ENCODE measurements at regions not wholly inside any gene's neighbourhood (a gene's known extent, or its start where the extent isn't known, plus 50 kb on each side); places are given as distances from the start of the nearest gene placed in this dataset.

- Histone ChIP-seq H3K27me3 (peaks cover 0 to 17% (median 0%) of the 10 kb centered on the region in 4 donors), H3K4me3 (no peak overlapping the region), H3K4me1 (no peaks in the 10 kb centered on the region), H3K27ac (replicated peaks in 1 of 4) (no peak overlapping the region), H3K9me3 (no peaks in the 10 kb centered on the region), H3K36me3 (no peaks in the 10 kb centered on the region)
- no peak for DNase-seq (ENCODE audit: extremely low spot score)
- WGBS: 43% methylated on average over 6 of the region's 6 CpGs
- no peak for TF ChIP-seq EP300 (IDR thresholded peaks at IDR 0.05)
- no peak for TF ChIP-seq POLR2AphosphoS5 (IDR thresholded peaks at IDR 0.05)
- TF ChIP-seq CTCF (IDR thresholded peaks at IDR 0.05): no peak
- TF ChIP-seq POLR2A (IDR thresholded peaks at IDR 0.05; ENCODE audit: low read depth): no peak
- intact Hi-C loops (cut with DNase I): no loop called here
Observed at GRCh38 chr11:129584316-129584715, 208.7 kb downstream of the BARX2 start.

DNA sequence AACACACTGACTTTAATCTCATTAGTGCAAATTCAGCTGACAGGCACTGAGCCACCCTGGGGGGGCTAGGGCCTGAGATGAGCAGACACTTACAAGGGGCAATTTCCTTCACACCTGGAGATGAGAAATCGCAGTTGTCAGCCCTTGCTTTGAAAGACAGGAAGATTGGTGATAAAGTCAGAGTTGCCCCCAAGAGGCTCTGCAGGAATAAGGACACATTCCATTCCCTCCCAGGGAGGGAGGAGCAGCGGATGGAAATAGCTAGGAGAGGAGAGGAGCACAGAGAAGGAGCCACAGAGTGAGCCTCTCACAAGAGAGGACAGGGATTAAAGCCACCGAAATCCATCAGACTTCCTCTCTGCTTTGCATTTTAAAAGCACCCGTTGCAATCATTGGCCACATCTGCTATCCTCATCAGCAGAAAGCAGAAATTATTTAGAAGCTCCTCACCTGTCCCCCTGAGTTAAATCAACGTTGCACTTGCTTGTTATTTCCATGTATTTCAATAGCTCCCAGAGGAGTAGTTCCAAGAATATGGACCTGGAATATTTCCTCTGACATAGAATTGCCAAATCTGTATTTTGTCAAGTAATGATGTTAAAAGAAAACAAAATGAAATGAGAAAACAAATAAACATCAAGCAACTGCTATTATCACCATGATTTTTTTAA, 213.7 kb downstream of the BARX2 start:
- Histone ChIP-seq H3K4me1 (no peaks in the 10 kb centered on the region), H3K4me3 (no peak overlapping the region), H3K27me3 (peaks cover 0 to 16% (median 0%) of the 10 kb centered on the region in 4 donors), H3K27ac (replicated peaks in 1 of 4) (no peak overlapping the region), H3K9me3 (no peaks in the 10 kb centered on the region), H3K36me3 (no peaks in the 10 kb centered on the region)
- intact Hi-C loops (cut with DNase I): no loop called here
- 8% methylated on average over 5 of the region's 5 CpGs for WGBS
- DNase-seq (ENCODE audit: extremely low spot score): no peak
- no peak for TF ChIP-seq POLR2AphosphoS5 (IDR thresholded peaks at IDR 0.05)
- TF ChIP-seq POLR2A (IDR thresholded peaks at IDR 0.05; ENCODE audit: low read depth): no peak

DNA sequence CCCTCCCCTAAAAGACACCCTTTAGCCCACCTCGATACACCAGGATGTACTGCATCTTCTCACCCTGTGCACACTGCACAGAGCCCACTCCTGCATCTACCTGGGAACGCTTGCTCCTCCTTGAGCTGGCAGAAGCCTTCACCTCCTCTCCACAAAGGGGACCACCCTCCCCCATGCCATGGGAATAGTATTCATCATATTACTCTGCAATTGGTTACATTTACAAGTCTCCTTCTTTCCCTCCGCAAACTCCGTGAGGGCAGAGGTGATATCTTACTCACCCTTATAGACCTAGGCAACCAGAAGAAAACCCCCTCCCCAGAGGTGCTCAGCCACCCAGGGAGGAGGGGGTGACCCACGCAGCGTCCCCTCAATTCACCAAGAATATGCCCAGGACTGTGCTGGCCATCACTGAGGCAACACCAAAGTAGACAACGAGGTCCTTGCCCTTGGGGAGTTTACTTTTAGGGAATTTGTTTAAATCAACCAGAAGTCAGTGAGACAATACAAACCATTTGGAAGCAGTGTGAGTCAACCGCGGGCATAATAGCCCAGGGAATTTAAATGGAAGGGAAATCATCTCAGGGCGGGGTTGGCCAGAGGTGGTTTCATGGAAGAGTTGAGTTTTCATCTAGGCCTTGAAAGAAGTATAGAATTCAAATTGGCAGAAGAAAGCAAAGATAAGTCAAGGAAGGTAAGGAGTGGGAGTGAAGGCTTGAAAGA, 214.5 kb downstream of the BARX2 start:
- intact Hi-C loops (cut with DNase I): no loop called here
- Histone ChIP-seq H3K27me3 (peaks cover 0 to 17% (median 0%) of the 10 kb centered on the region in 4 donors), H3K27ac (replicated peaks in 1 of 4) (no peak overlapping the region), H3K9me3 (no peaks in the 10 kb centered on the region), H3K36me3 (no peaks in the 10 kb centered on the region), H3K4me3 (no peak overlapping the region), H3K4me1 (no peaks in the 10 kb centered on the region)
- DNase-seq (ENCODE audit: extremely low spot score): no peak
- TF ChIP-seq POLR2AphosphoS5 (IDR thresholded peaks at IDR 0.05) (no peak), EP300 (IDR thresholded peaks at IDR 0.05) (no peak), CTCF (IDR thresholded peaks at IDR 0.05) (no peak), POLR2A (IDR thresholded peaks at IDR 0.05; ENCODE audit: low read depth) (no peak)
- 74% methylated on average over 10 of the region's 10 CpGs for WGBS

DNA sequence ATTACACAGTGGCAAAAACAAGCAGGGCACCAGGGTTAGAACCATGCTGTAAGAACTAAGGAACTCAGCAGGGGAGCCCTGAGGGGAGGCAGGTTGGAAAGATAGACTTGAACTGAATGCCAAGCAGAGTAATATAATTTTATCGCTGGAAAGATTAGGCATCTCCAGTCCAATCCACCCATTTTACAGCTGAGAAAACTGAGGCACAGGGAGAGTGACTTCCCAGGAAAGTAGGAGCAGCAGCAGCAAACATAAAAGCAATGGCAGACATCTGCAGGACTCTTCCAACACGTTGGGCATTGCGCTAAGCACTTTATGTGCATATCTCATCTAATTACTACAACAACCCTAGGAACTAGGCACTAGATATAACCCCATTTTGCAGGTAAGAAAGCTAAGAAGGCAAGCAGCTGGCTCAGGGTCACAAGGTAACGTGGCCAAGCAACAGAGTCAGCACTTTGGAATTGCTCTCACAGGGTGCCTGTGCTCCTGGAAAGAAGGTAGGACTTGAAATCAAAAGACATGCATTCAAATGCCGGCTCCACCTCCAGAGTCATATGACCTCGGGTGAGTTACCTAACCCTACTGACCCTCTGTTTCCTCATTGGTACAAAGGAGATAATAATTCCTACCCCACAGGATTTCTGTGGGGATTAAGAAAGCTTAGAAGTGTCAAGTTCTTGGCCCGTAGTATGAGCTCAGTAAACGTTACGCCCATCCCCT, 215.3 kb downstream of the BARX2 start:
- 76% methylated on average over 9 of the region's 9 CpGs for WGBS
- intact Hi-C loops (cut with DNase I): no loop called here

More for the DNA sequence above, 215.3 kb downstream of the BARX2 start:
- Histone ChIP-seq H3K27ac (replicated peaks in 1 of 4) (no peak overlapping the region), H3K4me1 (no peaks in the 10 kb centered on the region), H3K4me3 (no peak overlapping the region), H3K27me3 (peaks cover 0 to 25% (median 0%) of the 10 kb centered on the region in 4 donors), H3K36me3 (no peaks in the 10 kb centered on the region), H3K9me3 (no peaks in the 10 kb centered on the region)
- TF ChIP-seq POLR2A (IDR thresholded peaks at IDR 0.05; ENCODE audit: low read depth): no peak
- no peak for TF ChIP-seq CTCF (IDR thresholded peaks at IDR 0.05)
- DNase-seq (ENCODE audit: extremely low spot score): no peak

Measured in esophagus muscularis mucosa (tissue), 4 donors.